Omental fat pad (tissue), 3 donors: ENCODE measurements at regions not wholly inside any gene's neighbourhood (a gene's known extent, or its start where the extent isn't known, plus 50 kb on each side); places are given as distances from the start of the nearest gene placed in this dataset.

Source experiments
- ATAC-seq: fragments of 150-250 bp; one replicate; pipeline ENCODE4 v1.9.1; 2016; ENCODE audit warnings: mild to moderate bottlenecking, moderate library complexity; ENCODE audit not compliant: low FRiP score
- DNase-seq: peaks from one replicate; pipeline ENCODE4 v3.0.0-alpha.2; 2019; ENCODE audit warnings: low spot score
- TF ChIP-seq, protein P1 (sequence below), 3 donors: fragments of 450-650 bp; IDR thresholded peaks; one replicate each; pipeline ENCODE4 v1.5.1; 2016 to 2017; ENCODE audit warnings: antibody characterized with exemption in 3 of 3, mild to moderate bottlenecking in 3 of 3, moderate library complexity in 2 of 3

DNA sequence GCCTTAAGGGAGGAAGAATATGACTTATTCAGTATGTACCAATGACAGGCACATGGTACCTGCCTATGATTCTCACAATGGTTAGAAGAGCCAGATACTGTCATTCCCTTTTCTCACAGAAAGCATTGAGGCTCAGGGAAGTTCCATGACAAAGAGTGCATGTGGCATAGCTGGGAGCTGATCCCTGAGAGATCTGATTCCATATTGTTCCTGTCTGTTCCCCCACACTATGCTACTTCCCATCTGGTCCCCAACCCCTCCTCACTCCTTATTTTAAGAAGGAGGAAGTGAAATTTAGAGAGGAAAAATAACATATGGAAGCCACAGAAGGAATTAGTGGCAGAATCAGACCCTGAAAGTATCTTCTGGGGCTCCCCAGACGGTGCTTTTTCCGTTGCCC, 500.0 kb downstream of the PLPP3 start:
- ATAC-seq (no peak), DNase-seq (no peak)
- TF ChIP-seq, protein P1, sequence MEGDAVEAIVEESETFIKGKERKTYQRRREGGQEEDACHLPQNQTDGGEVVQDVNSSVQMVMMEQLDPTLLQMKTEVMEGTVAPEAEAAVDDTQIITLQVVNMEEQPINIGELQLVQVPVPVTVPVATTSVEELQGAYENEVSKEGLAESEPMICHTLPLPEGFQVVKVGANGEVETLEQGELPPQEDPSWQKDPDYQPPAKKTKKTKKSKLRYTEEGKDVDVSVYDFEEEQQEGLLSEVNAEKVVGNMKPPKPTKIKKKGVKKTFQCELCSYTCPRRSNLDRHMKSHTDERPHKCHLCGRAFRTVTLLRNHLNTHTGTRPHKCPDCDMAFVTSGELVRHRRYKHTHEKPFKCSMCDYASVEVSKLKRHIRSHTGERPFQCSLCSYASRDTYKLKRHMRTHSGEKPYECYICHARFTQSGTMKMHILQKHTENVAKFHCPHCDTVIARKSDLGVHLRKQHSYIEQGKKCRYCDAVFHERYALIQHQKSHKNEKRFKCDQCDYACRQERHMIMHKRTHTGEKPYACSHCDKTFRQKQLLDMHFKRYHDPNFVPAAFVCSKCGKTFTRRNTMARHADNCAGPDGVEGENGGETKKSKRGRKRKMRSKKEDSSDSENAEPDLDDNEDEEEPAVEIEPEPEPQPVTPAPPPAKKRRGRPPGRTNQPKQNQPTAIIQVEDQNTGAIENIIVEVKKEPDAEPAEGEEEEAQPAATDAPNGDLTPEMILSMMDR (IDR thresholded peaks at IDR 0.05): no peak

DNA sequence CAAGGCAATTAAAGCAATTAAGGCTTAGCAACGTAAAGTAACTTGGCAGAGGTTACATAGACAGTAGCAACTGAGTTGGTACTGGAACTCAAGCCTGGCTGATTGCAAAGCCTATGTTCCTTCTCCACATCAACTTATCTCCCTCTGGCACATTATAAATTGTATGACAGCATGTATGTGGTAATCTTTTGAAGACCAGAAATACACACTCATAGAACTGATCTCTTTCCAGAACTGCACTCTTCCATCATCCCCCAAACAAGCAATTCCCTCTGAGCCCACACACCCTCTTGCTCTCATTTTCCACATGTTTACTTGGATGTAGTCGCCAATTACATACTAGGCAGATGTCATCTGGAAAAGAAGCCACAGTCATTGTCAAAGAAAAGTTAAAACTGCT, 502.2 kb downstream of the PLPP3 start:
- TF ChIP-seq, protein P1 (IDR thresholded peaks at IDR 0.05): no peak
- ATAC-seq: peak; percentile 68
- DNase-seq: no peak

DNA sequence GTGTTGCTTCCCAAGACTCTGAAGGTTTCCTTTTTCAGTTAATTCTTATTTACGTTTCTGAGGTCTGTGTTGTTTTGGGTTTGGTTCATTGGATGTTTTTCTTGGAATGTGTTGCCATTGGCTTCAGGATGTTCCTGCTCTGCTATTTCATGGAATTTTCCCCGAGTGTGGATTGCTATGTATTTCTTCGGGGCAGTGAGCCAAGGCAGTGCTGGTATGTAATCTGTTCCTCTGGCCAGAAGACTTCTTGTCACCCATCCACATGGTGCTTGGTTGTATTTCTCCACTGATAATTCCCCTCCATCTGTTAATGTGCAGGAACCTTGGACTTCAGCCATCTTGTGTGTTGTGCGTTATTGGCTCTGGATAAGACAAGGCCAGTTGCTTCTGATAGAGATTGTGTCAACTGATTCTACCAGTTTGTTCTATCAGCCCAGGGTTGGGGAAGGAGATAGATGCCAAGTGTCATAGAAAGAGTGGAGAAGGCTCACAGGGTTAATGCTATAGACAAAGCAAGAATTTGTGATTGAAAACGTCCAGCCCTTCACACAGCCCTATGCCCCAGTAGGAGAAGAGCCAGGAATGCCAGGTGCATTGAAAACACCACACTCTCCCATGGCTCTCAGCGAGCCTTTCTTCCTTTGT, 505.2 kb downstream of the PLPP3 start:
- DNase-seq: no peak
- peak; percentile 28 for ATAC-seq
- TF ChIP-seq, protein P1 (IDR thresholded peaks at IDR 0.05): no peak

DNA sequence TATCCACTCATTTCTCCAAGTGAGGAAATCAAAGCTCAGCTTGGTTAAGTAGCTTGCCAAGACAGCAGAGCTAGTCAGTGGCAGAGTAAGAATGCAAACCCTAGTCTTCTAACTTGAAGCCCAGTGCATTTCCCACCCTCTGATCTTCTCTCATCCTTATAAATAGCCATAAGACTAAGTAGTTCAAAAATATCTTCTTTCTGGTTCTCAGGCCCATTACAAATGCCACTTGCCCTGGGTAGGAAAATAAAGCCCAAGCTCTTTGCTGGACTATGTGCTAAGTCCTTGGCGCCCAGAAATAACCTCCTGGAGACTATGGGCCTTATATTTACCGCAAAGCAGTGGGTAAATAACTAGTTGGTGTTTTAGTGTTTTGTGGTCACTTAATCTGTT, 505.8 kb downstream of the PLPP3 start:
- ATAC-seq: no peak
- no peak for DNase-seq
- TF ChIP-seq, protein P1 (IDR thresholded peaks at IDR 0.05): no peak

DNA sequence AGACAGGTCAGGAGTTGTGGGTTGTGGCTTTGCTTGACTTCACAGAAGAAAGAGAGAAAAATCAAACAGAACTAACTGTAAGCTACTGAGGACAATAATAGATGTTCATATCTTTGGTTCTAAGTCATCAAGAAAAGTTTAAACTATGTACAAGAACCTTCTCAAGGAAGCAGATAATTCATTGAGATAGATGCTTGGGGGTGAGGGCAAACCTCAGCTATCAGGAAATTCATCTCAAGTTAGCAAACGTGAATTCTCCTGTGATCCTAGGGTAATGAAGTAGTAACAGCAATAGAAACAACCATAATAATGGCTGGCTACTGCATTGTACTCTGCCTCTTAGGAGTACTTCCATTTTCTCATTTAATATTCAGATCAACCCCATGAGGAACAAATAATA, 506.2 kb downstream of the PLPP3 start:
- TF ChIP-seq, protein P1 (IDR thresholded peaks at IDR 0.05): no peak
- DNase-seq: no peak
- ATAC-seq: no peak

DNA sequence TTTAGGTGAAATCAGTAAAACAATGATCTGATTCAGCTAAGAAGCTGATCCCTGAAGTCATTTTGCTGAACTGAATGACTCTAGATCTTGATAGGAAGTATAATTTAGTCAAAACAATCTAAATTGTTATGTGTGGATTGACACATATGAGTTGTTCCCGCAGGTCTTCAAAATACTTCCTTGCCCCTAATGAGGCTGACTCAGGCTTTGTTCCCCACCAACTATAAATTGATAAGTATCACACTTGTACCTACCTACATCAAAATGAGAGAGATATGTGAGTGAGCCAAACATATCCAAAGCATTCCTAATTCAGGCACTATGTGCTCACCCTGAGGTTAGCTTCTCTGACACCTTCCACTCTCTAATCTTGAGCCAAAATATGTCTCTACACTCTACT, 507.1 kb downstream of the PLPP3 start:
- ATAC-seq (no peak), DNase-seq (no peak)
- TF ChIP-seq, protein P1 (IDR thresholded peaks at IDR 0.05): no peak

DNA sequence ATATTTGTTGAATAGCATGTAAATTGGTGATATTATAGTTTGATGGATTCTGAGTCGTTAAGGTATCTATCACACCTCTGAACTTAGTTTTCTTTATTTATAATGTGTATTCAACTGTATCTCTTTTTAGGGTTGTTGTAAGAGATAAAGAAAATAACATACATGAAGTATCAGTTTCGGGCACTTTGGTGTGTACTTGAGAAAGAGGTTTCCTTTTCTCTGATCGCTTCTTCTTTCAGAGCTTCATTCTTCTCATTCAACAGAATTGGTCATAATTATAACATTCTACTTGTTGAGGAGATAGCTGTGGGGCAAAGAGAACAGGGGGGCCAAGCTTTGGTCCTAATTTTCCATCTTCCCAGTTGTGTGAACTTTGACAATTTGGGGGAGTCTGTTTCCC, 508.0 kb downstream of the PLPP3 start:
- DNase-seq (no peak), ATAC-seq (no peak)
- TF ChIP-seq, protein P1 (IDR thresholded peaks at IDR 0.05): no peak
